GM21381 (cell line): ENCODE measurements at regions not wholly inside any gene's neighbourhood (a gene's known extent, or its start where the extent isn't known, plus 50 kb on each side); places are given as distances from the start of the nearest gene placed in this dataset.
"Not testable (repeated sequence)": the region's sequence is repeated elsewhere in the genome, so short reads cannot be mapped to it uniquely, and the experiment has no call there.

ENCODE experiments used
- ATAC-seq: cut with Tn5 transposase; IDR thresholded peaks from one replicate; pipeline ENCODE4 v1.9.1; 2021; ENCODE audit warnings: mild to moderate bottlenecking, moderate library complexity; ENCODE audit not compliant: unreplicated experiment

- ATAC-seq, result no peak
Measured at GRCh38 chr4:126599746-126600145, 1033.0 kb upstream of the INTU start.

- ATAC-seq, result no peak
Measured at GRCh38 chr4:126603210-126603609, 1029.5 kb upstream of the INTU start.

- ATAC-seq, result no peak
Measured at GRCh38 chr4:126603825-126604224, 1028.9 kb upstream of the INTU start.

- ATAC-seq, result no peak
Measured at GRCh38 chr4:126604268-126604867, 1028.4 kb upstream of the INTU start.

GRCh38 chr4:126610933-126611332, 1021.8 kb upstream of the INTU start:
- no peak for ATAC-seq

GRCh38 chr4:126611900-126612299, 1020.9 kb upstream of the INTU start:
- no peak for ATAC-seq

GRCh38 chr4:126614356-126614855, 1018.4 kb upstream of the INTU start:
- ATAC-seq, result no peak

GRCh38 chr4:126616795-126617194, 1016.0 kb upstream of the INTU start:
- no peak for ATAC-seq

- no peak for ATAC-seq
Measured at GRCh38 chr4:126627255-126627654, 1005.5 kb upstream of the INTU start.

GRCh38 chr4:126628933-126629332, 1003.8 kb upstream of the INTU start:
- no peak for ATAC-seq

- no peak for ATAC-seq
Measured at GRCh38 chr4:126630230-126630629, 1002.5 kb upstream of the INTU start.

GRCh38 chr4:126633306-126633705, 999.5 kb upstream of the INTU start:
- ATAC-seq, result no peak

GRCh38 chr4:126637706-126638105, 995.1 kb upstream of the INTU start:
- ATAC-seq, result no peak

- ATAC-seq, result no peak
Measured at GRCh38 chr4:126647320-126647719, 985.4 kb upstream of the INTU start.

GRCh38 chr4:126647756-126648397, 984.9 kb upstream of the INTU start:
- no peak for ATAC-seq

- ATAC-seq, result no peak
Measured at GRCh38 chr4:126658411-126658810, 974.3 kb upstream of the INTU start.

- ATAC-seq, result no peak
Measured at GRCh38 chr4:126661194-126661593, 971.6 kb upstream of the INTU start.

- no peak for ATAC-seq
Measured at GRCh38 chr4:126664839-126665238, 967.9 kb upstream of the INTU start.

- not testable (repeated sequence) for ATAC-seq
Measured at GRCh38 chr4:126670038-126670437, 962.7 kb upstream of the INTU start.

- ATAC-seq, result no peak
Measured at GRCh38 chr4:126678618-126679017, 954.1 kb upstream of the INTU start.

- ATAC-seq, result no peak
Measured at GRCh38 chr4:126679303-126679702, 953.5 kb upstream of the INTU start.

GRCh38 chr4:126682250-126682649, 950.5 kb upstream of the INTU start:
- no peak for ATAC-seq

- ATAC-seq, result no peak
Measured at GRCh38 chr4:126686491-126686890, 946.3 kb upstream of the INTU start.
